AG04449 (cell line): ENCODE measurements at regions not wholly inside any gene's neighbourhood (a gene's known extent, or its start where the extent isn't known, plus 50 kb on each side); places are given as distances from the start of the nearest gene placed in this dataset.
"Not testable (repeated sequence)": the region's sequence is repeated elsewhere in the genome, so short reads cannot be mapped to it uniquely, and the experiment has no call there.

ENCODE experiments used
- CTCF ChIA-PET: fragments of 350-600 bp; formaldehyde crosslinking; extraction: SDS; loops from one replicate; lab custom pipeline; 2021; ENCODE audit warnings: antibody characterized with exemption; lab: Yijun Ruan, JAX
- POLR2A ChIA-PET: fragments of 400-600, 350-600 bp; formaldehyde crosslinking; extraction: SDS; loops from one replicate; lab custom pipeline; 2020; ENCODE audit warnings: antibody characterized with exemption, inconsistent platforms; lab: Yijun Ruan, JAX
- DNase-seq: peaks from one replicate; pipeline ENCODE4 v3.0.0-alpha.2; 2010; ENCODE audit warnings: low read depth, low spot score
- H3K4me3 ChIP-seq: 2 replicates; pipeline ENCODE4 v1.5.1; 2011; ENCODE audit warnings: low read depth, mild to moderate bottlenecking, control low read depth, low read length
- CTCF ChIP-seq: IDR thresholded peaks from one replicate; pipeline ENCODE4 v1.5.1; 2011; ENCODE audit warnings: mild to moderate bottlenecking, moderate library complexity, low read length, control low read depth, inconsistent platforms; ENCODE audit not compliant: insufficient read depth; ENCODE audit errors: missing control alignments

GRCh38 chr7:3117488-3118231 lies 74.0 kb upstream of the CARD11 start:
- no peak overlapping the region for H3K4me3 ChIP-seq
- POLR2A ChIA-PET = no interaction called here
- no peak for TF ChIP-seq CTCF
- no peak for DNase-seq
- CTCF ChIA-PET = no interaction called here

DNA sequence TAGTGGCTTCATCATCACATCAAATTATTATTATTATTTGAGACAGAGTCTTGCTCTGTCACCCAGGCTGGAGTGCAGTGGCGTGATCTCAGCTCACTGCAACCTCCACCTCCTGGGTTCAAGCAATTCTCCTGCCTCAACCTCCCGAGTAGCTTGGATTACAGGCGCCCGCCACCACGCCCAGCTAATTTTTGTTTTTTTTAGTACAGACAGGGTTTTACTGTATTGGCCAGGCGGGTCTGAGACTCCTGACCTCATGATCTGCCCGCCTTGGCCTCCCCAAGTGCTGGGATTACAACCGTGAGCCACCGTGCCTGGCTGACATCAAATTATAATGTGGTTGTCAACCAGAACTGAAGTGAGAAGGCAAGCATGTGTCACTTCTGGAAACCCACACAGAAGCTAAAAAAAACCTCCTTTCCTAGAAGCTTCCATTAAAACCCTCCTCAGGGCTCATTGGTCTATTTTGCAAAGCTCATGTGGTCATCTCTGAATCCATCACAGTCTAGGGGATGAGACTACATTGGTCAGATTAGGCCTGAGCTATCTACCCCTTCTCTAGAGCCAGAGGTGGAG lies 75.8 kb upstream of the CARD11 start:
- DNase-seq, CTCF ChIA-PET, H3K4me3 ChIP-seq, POLR2A ChIA-PET: not testable (repeated sequence)

GRCh38 chr7:3119963-3120362 lies 76.3 kb upstream of the CARD11 start:
- no peak for TF ChIP-seq CTCF
- POLR2A ChIA-PET = no interaction called here
- DNase-seq = no peak
- CTCF ChIA-PET = no interaction called here
- no peak overlapping the region for H3K4me3 ChIP-seq

- no peak overlapping the region for H3K4me3 ChIP-seq
- CTCF ChIA-PET = no interaction called here
These were observed 76.8 kb upstream of the CARD11 start for GRCh38 chr7:3120513-3120912.

DNA sequence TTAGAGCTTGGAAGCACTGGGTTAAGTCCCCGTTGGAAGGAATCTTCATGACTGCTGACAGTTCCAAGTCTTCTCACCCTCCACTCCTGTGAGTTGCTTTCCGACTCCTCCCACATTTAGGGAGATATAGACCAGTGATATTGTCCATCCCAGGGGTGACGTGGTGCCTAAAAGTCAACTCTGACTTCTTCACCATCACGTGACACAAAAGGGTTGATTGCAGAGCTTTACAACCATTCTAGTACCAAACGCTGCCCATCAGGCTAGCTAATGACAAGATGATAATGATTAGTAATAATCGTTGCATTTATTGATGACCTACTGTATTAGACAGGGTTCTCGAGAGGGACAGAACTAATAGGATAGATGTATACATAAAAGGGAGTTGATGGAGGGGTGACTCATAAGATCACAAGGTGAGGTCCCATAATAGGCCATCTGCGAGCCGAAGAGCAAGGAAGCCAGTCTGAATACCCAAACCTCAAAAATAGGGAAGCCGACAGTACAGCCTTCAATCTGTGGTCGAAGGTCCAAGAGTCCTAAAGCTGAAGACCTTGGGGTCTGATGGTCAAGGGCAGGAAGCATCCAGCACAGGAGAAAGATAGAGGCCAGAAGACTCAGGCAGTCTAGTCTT lies 85.3 kb upstream of the CARD11 start:
- H3K4me3 ChIP-seq = no peak overlapping the region
- ChIA-PET CTCF (no interaction called here), POLR2A (no interaction called here)
- no peak for DNase-seq
- TF ChIP-seq CTCF = no peak

More at GRCh38 chr7:3120513-3120912, 76.8 kb upstream of the CARD11 start:
- no peak for DNase-seq
- no peak for TF ChIP-seq CTCF
- POLR2A ChIA-PET = no interaction called here

GRCh38 chr7:3133811-3134385 lies 90.2 kb upstream of the CARD11 start:
- no peak for DNase-seq
- no peak overlapping the region for H3K4me3 ChIP-seq
- CTCF ChIA-PET = no interaction called here
- POLR2A ChIA-PET = no interaction called here
- TF ChIP-seq CTCF = no peak
